ENCODE measurements at regions not wholly inside any gene's neighbourhood (a gene's known extent, or its start where the extent isn't known, plus 50 kb on each side); places are given as distances from the start of the nearest gene placed in this dataset.
A peak's percentile ranks its signal among the peaks of the same experiment; 100 is the strongest.

DNA sequence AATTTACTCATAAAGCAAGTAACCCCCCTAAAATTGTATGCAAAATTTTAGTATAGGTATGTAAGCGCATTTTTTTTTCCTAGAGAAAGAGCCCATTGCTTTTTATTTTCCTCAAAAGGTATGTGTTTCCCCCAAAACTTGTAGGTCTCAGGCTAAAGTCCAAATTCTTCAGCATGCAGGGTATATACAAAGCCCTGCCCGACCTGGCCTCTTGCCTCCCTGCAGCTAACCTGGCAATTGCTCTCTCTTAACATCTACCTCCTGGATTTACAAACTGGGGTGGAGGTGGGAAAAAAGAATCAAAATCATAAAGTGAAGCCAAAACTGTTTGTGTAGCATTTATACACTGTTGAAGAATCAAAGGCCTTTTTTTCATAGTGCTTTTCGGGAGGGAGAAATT lies 107.8 kb downstream of the KCNRG start:
- Histone ChIP-seq H3K27ac (peak overlapping the region; percentile 99), H3K4me3 (peak overlapping the region in 1 of 2 donors; percentile 96), H3K9me3 (no peaks in the 10 kb centered on the region), H3K4me1 (replicated peaks) (peaks cover 5% of the 10 kb centered on the region), H3K36me3 (no peaks in the 10 kb centered on the region), H3K27me3 (replicated peaks; ENCODE audit: insufficient read depth) (no peaks in the 10 kb centered on the region)
- DNase-seq (ENCODE audit: low spot score), result no peak
- no peak for TF ChIP-seq POLR2A (IDR thresholded peaks at IDR 0.05)
- TF ChIP-seq, protein P1, sequence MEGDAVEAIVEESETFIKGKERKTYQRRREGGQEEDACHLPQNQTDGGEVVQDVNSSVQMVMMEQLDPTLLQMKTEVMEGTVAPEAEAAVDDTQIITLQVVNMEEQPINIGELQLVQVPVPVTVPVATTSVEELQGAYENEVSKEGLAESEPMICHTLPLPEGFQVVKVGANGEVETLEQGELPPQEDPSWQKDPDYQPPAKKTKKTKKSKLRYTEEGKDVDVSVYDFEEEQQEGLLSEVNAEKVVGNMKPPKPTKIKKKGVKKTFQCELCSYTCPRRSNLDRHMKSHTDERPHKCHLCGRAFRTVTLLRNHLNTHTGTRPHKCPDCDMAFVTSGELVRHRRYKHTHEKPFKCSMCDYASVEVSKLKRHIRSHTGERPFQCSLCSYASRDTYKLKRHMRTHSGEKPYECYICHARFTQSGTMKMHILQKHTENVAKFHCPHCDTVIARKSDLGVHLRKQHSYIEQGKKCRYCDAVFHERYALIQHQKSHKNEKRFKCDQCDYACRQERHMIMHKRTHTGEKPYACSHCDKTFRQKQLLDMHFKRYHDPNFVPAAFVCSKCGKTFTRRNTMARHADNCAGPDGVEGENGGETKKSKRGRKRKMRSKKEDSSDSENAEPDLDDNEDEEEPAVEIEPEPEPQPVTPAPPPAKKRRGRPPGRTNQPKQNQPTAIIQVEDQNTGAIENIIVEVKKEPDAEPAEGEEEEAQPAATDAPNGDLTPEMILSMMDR (IDR thresholded peaks at IDR 0.05), result no peak
- no peak for TF ChIP-seq POLR2AphosphoS5 (IDR thresholded peaks at IDR 0.05)
- intact Hi-C loops (cut with DNase I), result loop anchor here (5.0 kb wide), 2 partner anchors 41 to 789 kb away; no protein-coding TSS in a partner anchor
- 59% methylated on average over 3 of the region's 3 CpGs for WGBS

DNA sequence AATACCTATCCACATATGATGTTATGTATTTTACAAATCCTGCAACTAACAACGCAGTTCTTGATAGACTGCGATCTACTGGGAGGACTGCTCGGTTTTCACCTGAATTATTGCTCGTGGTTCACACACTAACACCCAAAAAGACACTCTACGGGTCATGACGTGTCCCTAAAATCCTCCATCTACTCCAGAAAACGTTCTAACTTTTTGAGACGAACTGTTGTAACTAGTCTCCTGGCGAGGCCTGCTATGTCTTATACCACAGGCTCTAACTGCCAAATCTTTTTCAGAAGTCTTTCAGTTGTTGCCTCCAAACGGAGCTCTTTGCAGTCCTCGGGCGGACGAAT lies 108.2 kb downstream of the KCNRG start:
- peaks cover 5% of the 10 kb centered on the region for H3K4me1 ChIP-seq (replicated peaks)
- no peak for DNase-seq (ENCODE audit: low spot score)
- TF ChIP-seq POLR2AphosphoS5 (IDR thresholded peaks at IDR 0.05) (no peak), POLR2A (IDR thresholded peaks at IDR 0.05) (no peak)
- TF ChIP-seq, protein P1 (IDR thresholded peaks at IDR 0.05), result no peak
- intact Hi-C loops (cut with DNase I), result loop anchor here (5.0 kb wide), 2 partner anchors 41 to 789 kb away; no protein-coding TSS in a partner anchor
- no peaks in the 10 kb centered on the region for H3K9me3 ChIP-seq
- peak overlapping the region; percentile 95 to 96 for H3K4me3 ChIP-seq
- WGBS, result 4% methylated on average over 13 of the region's 13 CpGs
- H3K36me3 ChIP-seq, result no peaks in the 10 kb centered on the region
- H3K27me3 ChIP-seq (replicated peaks; ENCODE audit: insufficient read depth), result no peaks in the 10 kb centered on the region
- peak overlapping the region; percentile 99 for H3K27ac ChIP-seq

DNA sequence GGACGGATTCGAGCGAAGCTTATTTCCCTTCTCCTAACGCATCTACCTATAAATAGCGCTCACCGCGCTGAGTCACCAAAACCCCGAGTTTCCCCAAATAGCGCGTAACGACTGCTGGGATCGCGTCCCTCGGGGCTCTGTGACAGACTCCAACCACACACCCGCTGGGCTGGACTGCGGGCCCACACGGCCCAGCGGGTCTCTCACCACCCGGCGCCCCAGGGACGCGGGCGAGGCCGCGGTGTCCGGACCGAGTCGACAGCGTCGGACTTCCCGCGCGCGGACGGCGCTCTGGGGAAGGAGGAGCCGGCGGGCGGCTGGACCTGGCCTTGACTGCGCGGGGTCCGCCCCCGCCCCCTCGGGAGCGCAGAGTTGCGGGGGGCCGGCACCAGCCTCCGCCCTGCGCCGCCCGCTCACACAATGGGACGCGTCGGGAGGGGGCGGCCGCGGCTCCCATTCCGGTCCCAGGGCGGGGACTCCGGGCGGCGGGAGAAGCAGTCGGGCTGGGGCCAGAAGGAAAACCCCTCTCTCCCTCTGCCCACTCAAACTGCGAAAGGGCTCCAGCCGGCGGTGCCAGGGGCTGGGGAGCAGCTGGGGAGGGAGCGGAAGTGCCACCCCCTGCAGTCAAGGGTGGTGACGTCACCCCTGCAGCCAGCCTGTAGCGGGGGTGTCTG lies 108.8 kb downstream of the KCNRG start:
- Histone ChIP-seq H3K27me3 (replicated peaks; ENCODE audit: insufficient read depth) (no peaks in the 10 kb centered on the region), H3K9me3 (no peaks in the 10 kb centered on the region), H3K4me3 (peak overlapping the region; percentile 95 to 96), H3K4me1 (replicated peaks) (peaks cover 5% of the 10 kb centered on the region), H3K27ac (peak overlapping the region; percentile 99), H3K36me3 (no peaks in the 10 kb centered on the region)
- TF ChIP-seq POLR2A (IDR thresholded peaks at IDR 0.05), result peak; percentile 80
- TF ChIP-seq POLR2AphosphoS5 (IDR thresholded peaks at IDR 0.05), result peak; percentile 88
- TF ChIP-seq, protein P1 (IDR thresholded peaks at IDR 0.05), result peak in 1 of 4 experiments; percentile 28
- peak; percentile 63 for DNase-seq (ENCODE audit: low spot score)
- WGBS, result under 1% methylated on average over 50 of the region's 69 CpGs
- intact Hi-C loops (cut with DNase I), result loop anchor here (2.0 to 5.0 kb wide), 3 partner anchors 42 to 788 kb away; partner anchors contain the start of gene TRIM13

DNA sequence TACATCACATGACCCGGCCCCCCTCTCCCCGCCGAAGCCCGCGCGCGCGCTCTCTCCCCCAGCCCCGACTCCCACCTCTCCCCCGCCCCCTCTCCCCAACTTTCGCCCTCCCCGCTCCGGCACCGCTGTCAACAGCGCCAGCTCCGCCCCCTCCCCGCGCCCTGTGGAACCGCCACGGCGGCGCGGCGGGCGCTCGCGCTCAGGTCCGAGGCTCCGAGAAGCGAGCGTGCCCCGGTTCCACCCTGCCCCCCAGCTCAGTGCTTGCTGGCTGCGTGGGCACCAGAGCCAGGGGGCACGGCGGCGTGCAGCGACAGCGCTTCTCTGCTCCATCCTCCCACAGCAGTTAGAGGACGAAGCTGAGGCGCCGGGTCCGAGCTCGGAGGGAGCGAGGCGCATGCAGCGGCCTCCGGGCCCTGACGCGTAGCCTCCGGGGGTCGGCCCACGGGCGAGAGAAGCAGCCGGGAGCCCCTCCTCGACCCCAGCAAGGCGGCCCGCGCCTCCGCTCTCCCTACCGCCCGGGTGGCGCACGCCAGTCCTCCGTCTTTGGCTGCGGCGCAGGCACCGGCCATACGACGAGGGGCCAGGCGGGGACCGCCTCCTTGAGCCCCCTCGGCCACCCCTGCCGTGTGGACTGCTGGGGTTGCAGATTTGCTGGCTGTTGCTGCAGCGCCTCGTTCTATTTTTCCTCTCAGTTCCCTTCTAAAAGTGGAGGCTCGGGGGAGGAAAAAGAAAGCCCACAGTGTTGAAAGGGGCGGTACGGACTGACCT lies 109.5 kb downstream of the KCNRG start:
- H3K27ac ChIP-seq, result peak overlapping the region; percentile 99
- intact Hi-C loops (cut with DNase I), result loop anchor here (2.0 to 5.0 kb wide), 3 partner anchors 42 to 788 kb away; partner anchors contain the start of gene TRIM13
- under 1% methylated on average over 63 of the region's 78 CpGs for WGBS
- H3K27me3 ChIP-seq (replicated peaks; ENCODE audit: insufficient read depth), result peaks cover 3% of the 10 kb centered on the region
- TF ChIP-seq POLR2AphosphoS5 (IDR thresholded peaks at IDR 0.05) (no peak), POLR2A (IDR thresholded peaks at IDR 0.05) (peak; percentile 43)
- TF ChIP-seq, protein P1 (IDR thresholded peaks at IDR 0.05), result peak in 1 of 4 experiments; percentile 12
- peaks cover 5% of the 10 kb centered on the region for H3K4me1 ChIP-seq (replicated peaks)
- peak overlapping the region; percentile 95 to 96 for H3K4me3 ChIP-seq
- no peaks in the 10 kb centered on the region for H3K36me3 ChIP-seq
- DNase-seq (ENCODE audit: low spot score), result peak; percentile 97
- H3K9me3 ChIP-seq, result no peaks in the 10 kb centered on the region

Measured in prostate gland (tissue), 2 donors.